DND-41 (cell line): ENCODE measurements at regions not wholly inside any gene's neighbourhood (a gene's known extent, or its start where the extent isn't known, plus 50 kb on each side); places are given as distances from the start of the nearest gene placed in this dataset.

Experiments
- EZH2 ChIP-seq: IDR thresholded peaks from 3 replicates; pipeline ENCODE4 v1.6.1; 2012; ENCODE audit warnings: borderline replicate concordance, low read depth, mild to moderate bottlenecking, moderate library complexity, low read length, inconsistent platforms; ENCODE audit not compliant: severe bottlenecking
- TF ChIP-seq, protein P1 (sequence below): IDR thresholded peaks from 2 replicates; pipeline ENCODE4 v1.5.1; 2012; ENCODE audit warnings: borderline replicate concordance, low read length, moderate library complexity, mild to moderate bottlenecking; ENCODE audit not compliant: poor library complexity, severe bottlenecking; ENCODE audit errors: extremely low read depth

DNA sequence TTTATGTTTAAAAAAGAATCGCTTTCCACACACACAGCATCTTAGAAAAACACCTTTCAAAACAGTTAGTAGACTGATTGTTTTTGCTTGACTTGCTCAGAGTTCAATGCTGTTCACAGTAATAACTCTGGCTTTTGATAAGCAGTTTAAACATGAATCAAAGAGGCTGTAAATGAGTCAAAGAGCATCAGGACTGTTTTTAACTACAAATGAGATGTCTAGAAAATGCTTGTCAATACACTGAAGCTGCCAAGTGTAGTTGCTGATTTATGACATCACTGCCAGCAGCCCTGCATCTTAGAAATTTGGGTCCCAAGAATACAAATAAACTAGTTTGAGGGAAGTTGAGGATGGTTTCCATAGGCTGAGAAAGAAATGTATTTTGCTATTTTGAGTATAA, 2057.1 kb upstream of the PCDH20 start:
- TF ChIP-seq, protein P1, sequence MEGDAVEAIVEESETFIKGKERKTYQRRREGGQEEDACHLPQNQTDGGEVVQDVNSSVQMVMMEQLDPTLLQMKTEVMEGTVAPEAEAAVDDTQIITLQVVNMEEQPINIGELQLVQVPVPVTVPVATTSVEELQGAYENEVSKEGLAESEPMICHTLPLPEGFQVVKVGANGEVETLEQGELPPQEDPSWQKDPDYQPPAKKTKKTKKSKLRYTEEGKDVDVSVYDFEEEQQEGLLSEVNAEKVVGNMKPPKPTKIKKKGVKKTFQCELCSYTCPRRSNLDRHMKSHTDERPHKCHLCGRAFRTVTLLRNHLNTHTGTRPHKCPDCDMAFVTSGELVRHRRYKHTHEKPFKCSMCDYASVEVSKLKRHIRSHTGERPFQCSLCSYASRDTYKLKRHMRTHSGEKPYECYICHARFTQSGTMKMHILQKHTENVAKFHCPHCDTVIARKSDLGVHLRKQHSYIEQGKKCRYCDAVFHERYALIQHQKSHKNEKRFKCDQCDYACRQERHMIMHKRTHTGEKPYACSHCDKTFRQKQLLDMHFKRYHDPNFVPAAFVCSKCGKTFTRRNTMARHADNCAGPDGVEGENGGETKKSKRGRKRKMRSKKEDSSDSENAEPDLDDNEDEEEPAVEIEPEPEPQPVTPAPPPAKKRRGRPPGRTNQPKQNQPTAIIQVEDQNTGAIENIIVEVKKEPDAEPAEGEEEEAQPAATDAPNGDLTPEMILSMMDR = no peak
- no peak for TF ChIP-seq EZH2
